WI38 (cell line): ENCODE measurements at regions not wholly inside any gene's neighbourhood (a gene's known extent, or its start where the extent isn't known, plus 50 kb on each side); places are given as distances from the start of the nearest gene placed in this dataset.
"Not testable (repeated sequence)": the region's sequence is repeated elsewhere in the genome, so short reads cannot be mapped to it uniquely, and the experiment has no call there.

Experiments
- H3K4me3 ChIP-seq: 2 replicates; pipeline ENCODE4 v1.5.1; 2011; ENCODE audit warnings: low read depth, mild to moderate bottlenecking, control low read depth, low read length
- CTCF ChIP-seq: IDR thresholded peaks from 2 replicates; pipeline ENCODE4 v1.5.1; 2012; ENCODE audit warnings: low read depth, mild to moderate bottlenecking, control low read depth, low read length

GRCh38 chr10:25744574-25744973, 189.5 kb upstream of the MYO3A start:
- TF ChIP-seq CTCF, result no peak
- no peak overlapping the region for H3K4me3 ChIP-seq

GRCh38 chr10:25745976-25746375, 188.1 kb upstream of the MYO3A start:
- no peak overlapping the region for H3K4me3 ChIP-seq
- TF ChIP-seq CTCF, result no peak

- H3K4me3 ChIP-seq, result no peak overlapping the region
- no peak for TF ChIP-seq CTCF
Measured at GRCh38 chr10:25747084-25747483, 186.9 kb upstream of the MYO3A start.

GRCh38 chr10:25748509-25748908, 185.5 kb upstream of the MYO3A start:
- no peak for TF ChIP-seq CTCF
- no peak overlapping the region for H3K4me3 ChIP-seq

GRCh38 chr10:25753776-25754175, 180.3 kb upstream of the MYO3A start:
- no peak overlapping the region for H3K4me3 ChIP-seq
- TF ChIP-seq CTCF, result no peak

GRCh38 chr10:25755874-25756273, 178.2 kb upstream of the MYO3A start:
- not testable (repeated sequence) for H3K4me3 ChIP-seq

- no peak overlapping the region for H3K4me3 ChIP-seq
- TF ChIP-seq CTCF, result no peak
Measured at GRCh38 chr10:25756784-25757183, 177.2 kb upstream of the MYO3A start.

GRCh38 chr10:25758041-25758457, 176.0 kb upstream of the MYO3A start:
- TF ChIP-seq CTCF, result no peak

More at GRCh38 chr10:25758041-25758457, 176.0 kb upstream of the MYO3A start:
- no peak overlapping the region for H3K4me3 ChIP-seq
